ENCODE measurements at regions not wholly inside any gene's neighbourhood (a gene's known extent, or its start where the extent isn't known, plus 50 kb on each side); places are given as distances from the start of the nearest gene placed in this dataset.

DNA sequence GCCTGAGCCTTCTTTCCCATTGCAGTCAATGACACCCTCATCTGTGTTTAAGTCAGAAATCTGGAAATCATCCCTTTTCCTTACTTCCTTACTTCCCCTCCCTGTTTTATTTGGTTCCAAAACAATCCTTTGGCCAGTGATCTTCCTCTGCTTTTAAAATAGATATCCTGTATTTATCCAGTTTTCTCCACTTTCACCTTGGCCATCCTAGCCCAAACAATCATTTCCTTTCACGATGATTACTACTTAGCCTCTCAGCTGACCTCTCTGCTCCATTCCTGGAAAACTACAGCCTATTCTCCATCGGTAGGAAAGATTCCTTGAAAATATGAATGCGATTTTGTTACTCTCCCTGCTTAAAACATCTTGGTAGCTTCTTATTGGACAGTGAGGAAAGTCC lies 565.4 kb downstream of the TLR4 start:
- Histone ChIP-seq H3K79me2 (replicated peaks; ENCODE audit: insufficient read depth) (no peaks in the 10 kb centered on the region), H3K4me3 (no peak overlapping the region), H3K9me2 (ENCODE audit: insufficient read depth) (no peaks in the 10 kb centered on the region), H2AFZ (no peak overlapping the region), H3K27me3 (ENCODE audit: insufficient read depth) (no peaks in the 10 kb centered on the region), H4K20me1 (replicated peaks; ENCODE audit: insufficient read depth) (no peaks in the 10 kb centered on the region), H3F3A (replicated peaks; ENCODE audit: low read depth) (no peaks in the 10 kb centered on the region), H3K27ac (ENCODE audit: low read depth) (no peak overlapping the region), H3K4me1 (ENCODE audit: insufficient read depth) (no peaks in the 10 kb centered on the region), H3K4me2 (no peak overlapping the region), H3K36me3 (ENCODE audit: insufficient read depth) (no peaks in the 10 kb centered on the region)
- Mint-ChIP-seq H3K9me3 (peaks cover 59% of the 10 kb centered on the region), H3K4me3 (no peak overlapping the region), H3K4me1 (no peaks in the 10 kb centered on the region), H3K27me3 (ENCODE audit: insufficient read depth, low read depth, poor library complexity) (peaks cover 3% of the 10 kb centered on the region), H3K36me3 (ENCODE audit: low read depth) (no peaks in the 10 kb centered on the region), H3K27ac (no peak overlapping the region)
- TF ChIP-seq NANOG (IDR thresholded peaks at IDR 0.05; ENCODE audit: borderline replicate concordance) (no peak), STAT1 (IDR thresholded peaks at IDR 0.05; ENCODE audit: unreplicated experiment) (no peak), EZH2phosphoT487 (IDR thresholded peaks at IDR 0.05; ENCODE audit: unreplicated experiment) (no peak), CREB1 (CRISPR knock-in tag; IDR thresholded peaks at IDR 0.05; ENCODE audit: low read depth) (no peak), ZNF331 (CRISPR knock-in tag; IDR thresholded peaks at IDR 0.05; ENCODE audit: low read depth) (no peak), ETS1 (IDR thresholded peaks at IDR 0.05) (no peak), EZH2 (IDR thresholded peaks at IDR 0.05; ENCODE audit: low read depth, unreplicated experiment) (no peak), ZNF114 (CRISPR knock-in tag; IDR thresholded peaks at IDR 0.05) (no peak), POLR2AphosphoS5 (IDR thresholded peaks at IDR 0.05; ENCODE audit: low read depth) (no peak), JUNB (IDR thresholded peaks at IDR 0.05; ENCODE audit: unreplicated experiment) (no peak)
- TF ChIP-seq, protein P1, sequence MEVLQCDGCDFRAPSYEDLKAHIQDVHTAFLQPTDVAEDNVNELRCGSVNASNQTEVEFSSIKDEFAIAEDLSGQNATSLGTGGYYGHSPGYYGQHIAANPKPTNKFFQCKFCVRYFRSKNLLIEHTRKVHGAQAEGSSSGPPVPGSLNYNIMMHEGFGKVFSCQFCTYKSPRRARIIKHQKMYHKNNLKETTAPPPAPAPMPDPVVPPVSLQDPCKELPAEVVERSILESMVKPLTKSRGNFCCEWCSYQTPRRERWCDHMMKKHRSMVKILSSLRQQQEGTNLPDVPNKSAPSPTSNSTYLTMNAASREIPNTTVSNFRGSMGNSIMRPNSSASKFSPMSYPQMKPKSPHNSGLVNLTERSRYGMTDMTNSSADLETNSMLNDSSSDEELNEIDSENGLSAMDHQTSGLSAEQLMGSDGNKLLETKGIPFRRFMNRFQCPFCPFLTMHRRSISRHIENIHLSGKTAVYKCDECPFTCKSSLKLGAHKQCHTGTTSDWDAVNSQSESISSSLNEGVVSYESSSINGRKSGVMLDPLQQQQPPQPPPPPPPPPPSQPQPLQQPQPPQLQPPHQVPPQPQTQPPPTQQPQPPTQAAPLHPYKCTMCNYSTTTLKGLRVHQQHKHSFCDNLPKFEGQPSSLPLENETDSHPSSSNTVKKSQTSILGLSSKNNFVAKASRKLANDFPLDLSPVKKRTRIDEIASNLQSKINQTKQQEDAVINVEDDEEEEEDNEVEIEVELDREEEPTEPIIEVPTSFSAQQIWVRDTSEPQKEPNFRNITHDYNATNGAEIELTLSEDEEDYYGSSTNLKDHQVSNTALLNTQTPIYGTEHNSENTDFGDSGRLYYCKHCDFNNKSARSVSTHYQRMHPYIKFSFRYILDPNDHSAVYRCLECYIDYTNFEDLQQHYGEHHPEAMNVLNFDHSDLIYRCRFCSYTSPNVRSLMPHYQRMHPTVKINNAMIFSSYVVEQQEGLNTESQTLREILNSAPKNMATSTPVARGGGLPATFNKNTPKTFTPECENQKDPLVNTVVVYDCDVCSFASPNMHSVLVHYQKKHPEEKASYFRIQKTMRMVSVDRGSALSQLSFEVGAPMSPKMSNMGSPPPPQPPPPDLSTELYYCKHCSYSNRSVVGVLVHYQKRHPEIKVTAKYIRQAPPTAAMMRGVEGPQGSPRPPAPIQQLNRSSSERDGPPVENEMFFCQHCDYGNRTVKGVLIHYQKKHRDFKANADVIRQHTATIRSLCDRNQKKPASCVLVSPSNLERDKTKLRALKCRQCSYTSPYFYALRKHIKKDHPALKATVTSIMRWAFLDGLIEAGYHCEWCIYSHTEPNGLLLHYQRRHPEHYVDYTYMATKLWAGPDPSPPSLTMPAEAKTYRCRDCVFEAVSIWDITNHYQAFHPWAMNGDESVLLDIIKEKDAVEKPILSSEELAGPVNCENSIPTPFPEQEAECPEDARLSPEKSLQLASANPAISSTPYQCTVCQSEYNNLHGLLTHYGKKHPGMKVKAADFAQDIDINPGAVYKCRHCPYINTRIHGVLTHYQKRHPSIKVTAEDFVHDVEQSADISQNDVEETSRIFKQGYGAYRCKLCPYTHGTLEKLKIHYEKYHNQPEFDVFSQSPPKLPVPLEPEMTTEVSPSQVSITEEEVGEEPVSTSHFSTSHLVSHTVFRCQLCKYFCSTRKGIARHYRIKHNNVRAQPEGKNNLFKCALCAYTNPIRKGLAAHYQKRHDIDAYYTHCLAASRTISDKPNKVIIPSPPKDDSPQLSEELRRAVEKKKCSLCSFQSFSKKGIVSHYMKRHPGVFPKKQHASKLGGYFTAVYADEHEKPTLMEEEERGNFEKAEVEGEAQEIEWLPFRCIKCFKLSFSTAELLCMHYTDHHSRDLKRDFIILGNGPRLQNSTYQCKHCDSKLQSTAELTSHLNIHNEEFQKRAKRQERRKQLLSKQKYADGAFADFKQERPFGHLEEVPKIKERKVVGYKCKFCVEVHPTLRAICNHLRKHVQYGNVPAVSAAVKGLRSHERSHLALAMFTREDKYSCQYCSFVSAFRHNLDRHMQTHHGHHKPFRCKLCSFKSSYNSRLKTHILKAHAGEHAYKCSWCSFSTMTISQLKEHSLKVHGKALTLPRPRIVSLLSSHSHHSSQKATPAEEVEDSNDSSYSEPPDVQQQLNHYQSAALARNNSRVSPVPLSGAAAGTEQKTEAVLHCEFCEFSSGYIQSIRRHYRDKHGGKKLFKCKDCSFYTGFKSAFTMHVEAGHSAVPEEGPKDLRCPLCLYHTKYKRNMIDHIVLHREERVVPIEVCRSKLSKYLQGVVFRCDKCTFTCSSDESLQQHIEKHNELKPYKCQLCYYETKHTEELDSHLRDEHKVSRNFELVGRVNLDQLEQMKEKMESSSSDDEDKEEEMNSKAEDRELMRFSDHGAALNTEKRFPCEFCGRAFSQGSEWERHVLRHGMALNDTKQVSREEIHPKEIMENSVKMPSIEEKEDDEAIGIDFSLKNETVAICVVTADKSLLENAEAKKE (CRISPR knock-in tag; IDR thresholded peaks at IDR 0.05): no peak
- TF ChIP-seq, protein P2, sequence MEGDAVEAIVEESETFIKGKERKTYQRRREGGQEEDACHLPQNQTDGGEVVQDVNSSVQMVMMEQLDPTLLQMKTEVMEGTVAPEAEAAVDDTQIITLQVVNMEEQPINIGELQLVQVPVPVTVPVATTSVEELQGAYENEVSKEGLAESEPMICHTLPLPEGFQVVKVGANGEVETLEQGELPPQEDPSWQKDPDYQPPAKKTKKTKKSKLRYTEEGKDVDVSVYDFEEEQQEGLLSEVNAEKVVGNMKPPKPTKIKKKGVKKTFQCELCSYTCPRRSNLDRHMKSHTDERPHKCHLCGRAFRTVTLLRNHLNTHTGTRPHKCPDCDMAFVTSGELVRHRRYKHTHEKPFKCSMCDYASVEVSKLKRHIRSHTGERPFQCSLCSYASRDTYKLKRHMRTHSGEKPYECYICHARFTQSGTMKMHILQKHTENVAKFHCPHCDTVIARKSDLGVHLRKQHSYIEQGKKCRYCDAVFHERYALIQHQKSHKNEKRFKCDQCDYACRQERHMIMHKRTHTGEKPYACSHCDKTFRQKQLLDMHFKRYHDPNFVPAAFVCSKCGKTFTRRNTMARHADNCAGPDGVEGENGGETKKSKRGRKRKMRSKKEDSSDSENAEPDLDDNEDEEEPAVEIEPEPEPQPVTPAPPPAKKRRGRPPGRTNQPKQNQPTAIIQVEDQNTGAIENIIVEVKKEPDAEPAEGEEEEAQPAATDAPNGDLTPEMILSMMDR (conservative IDR thresholded peaks at IDR 0.05; ENCODE audit: low read depth in 2 of 2): no peak
- TF ChIP-seq, protein P3, sequence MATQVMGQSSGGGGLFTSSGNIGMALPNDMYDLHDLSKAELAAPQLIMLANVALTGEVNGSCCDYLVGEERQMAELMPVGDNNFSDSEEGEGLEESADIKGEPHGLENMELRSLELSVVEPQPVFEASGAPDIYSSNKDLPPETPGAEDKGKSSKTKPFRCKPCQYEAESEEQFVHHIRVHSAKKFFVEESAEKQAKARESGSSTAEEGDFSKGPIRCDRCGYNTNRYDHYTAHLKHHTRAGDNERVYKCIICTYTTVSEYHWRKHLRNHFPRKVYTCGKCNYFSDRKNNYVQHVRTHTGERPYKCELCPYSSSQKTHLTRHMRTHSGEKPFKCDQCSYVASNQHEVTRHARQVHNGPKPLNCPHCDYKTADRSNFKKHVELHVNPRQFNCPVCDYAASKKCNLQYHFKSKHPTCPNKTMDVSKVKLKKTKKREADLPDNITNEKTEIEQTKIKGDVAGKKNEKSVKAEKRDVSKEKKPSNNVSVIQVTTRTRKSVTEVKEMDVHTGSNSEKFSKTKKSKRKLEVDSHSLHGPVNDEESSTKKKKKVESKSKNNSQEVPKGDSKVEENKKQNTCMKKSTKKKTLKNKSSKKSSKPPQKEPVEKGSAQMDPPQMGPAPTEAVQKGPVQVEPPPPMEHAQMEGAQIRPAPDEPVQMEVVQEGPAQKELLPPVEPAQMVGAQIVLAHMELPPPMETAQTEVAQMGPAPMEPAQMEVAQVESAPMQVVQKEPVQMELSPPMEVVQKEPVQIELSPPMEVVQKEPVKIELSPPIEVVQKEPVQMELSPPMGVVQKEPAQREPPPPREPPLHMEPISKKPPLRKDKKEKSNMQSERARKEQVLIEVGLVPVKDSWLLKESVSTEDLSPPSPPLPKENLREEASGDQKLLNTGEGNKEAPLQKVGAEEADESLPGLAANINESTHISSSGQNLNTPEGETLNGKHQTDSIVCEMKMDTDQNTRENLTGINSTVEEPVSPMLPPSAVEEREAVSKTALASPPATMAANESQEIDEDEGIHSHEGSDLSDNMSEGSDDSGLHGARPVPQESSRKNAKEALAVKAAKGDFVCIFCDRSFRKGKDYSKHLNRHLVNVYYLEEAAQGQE (IDR thresholded peaks at IDR 0.05; ENCODE audit: unreplicated experiment): no peak
- no peak for DNase-seq (ENCODE audit: low spot score)
- no peak for ATAC-seq

All from GM23338 (cell line).